ENCODE measurements at regions not wholly inside any gene's neighbourhood (a gene's known extent, or its start where the extent isn't known, plus 50 kb on each side); places are given as distances from the start of the nearest gene placed in this dataset.

- H3K79me2 ChIP-seq (ENCODE audit: control insufficient read depth, low read length): no peaks in the 10 kb centered on the region
- H3K9me2 ChIP-seq (replicated peaks; ENCODE audit: control insufficient read depth, low read length): no peaks in the 10 kb centered on the region
- H3F3A ChIP-seq (ENCODE audit: control insufficient read depth, insufficient read depth): no peaks in the 10 kb centered on the region
- no peaks in the 10 kb centered on the region for H3K36me3 ChIP-seq (ENCODE audit: control insufficient read depth, low read length)
- H3K4me3 ChIP-seq (ENCODE audit: low read length): no peak overlapping the region
- H3K9me3 ChIP-seq (ENCODE audit: control insufficient read depth, insufficient read depth, low read length): no peaks in the 10 kb centered on the region; the same call in 1 of the 2 replicates
- H3K27me3 ChIP-seq (ENCODE audit: control insufficient read depth, low read length): no peaks in the 10 kb centered on the region
- no peaks in the 10 kb centered on the region for H3K4me1 ChIP-seq (ENCODE audit: control insufficient read depth, low read length)
- no peak overlapping the region for H3K4me2 ChIP-seq (ENCODE audit: low read length)
- TF ChIP-seq EZH2phosphoT487 (IDR thresholded peaks at IDR 0.05; ENCODE audit: borderline replicate concordance, low read length): no peak
- TF ChIP-seq, protein P1, sequence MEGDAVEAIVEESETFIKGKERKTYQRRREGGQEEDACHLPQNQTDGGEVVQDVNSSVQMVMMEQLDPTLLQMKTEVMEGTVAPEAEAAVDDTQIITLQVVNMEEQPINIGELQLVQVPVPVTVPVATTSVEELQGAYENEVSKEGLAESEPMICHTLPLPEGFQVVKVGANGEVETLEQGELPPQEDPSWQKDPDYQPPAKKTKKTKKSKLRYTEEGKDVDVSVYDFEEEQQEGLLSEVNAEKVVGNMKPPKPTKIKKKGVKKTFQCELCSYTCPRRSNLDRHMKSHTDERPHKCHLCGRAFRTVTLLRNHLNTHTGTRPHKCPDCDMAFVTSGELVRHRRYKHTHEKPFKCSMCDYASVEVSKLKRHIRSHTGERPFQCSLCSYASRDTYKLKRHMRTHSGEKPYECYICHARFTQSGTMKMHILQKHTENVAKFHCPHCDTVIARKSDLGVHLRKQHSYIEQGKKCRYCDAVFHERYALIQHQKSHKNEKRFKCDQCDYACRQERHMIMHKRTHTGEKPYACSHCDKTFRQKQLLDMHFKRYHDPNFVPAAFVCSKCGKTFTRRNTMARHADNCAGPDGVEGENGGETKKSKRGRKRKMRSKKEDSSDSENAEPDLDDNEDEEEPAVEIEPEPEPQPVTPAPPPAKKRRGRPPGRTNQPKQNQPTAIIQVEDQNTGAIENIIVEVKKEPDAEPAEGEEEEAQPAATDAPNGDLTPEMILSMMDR (IDR thresholded peaks at IDR 0.05; ENCODE audit: low read depth, low read length, poor library complexity, severe bottlenecking): no peak
- H3K27ac ChIP-seq (ENCODE audit: low read depth, low read length): no peak overlapping the region
- H4K20me1 ChIP-seq (ENCODE audit: control insufficient read depth, insufficient read depth, low read depth, low read length): no peaks in the 10 kb centered on the region
These were observed 113.6 kb upstream of the APCDD1 start for GRCh38 chr18:10340821-10341220.

- Histone ChIP-seq H3K79me2 (ENCODE audit: control insufficient read depth, low read length) (no peaks in the 10 kb centered on the region), H3F3A (ENCODE audit: control insufficient read depth, insufficient read depth) (no peaks in the 10 kb centered on the region), H3K27me3 (ENCODE audit: control insufficient read depth, low read length) (no peaks in the 10 kb centered on the region), H3K36me3 (ENCODE audit: control insufficient read depth, low read length) (no peaks in the 10 kb centered on the region), H3K4me1 (ENCODE audit: control insufficient read depth, low read length) (no peaks in the 10 kb centered on the region), H3K9me2 (replicated peaks; ENCODE audit: control insufficient read depth, low read length) (no peaks in the 10 kb centered on the region), H3K27ac (ENCODE audit: low read depth, low read length) (no peak overlapping the region), H3K4me2 (ENCODE audit: low read length) (no peak overlapping the region), H3K4me3 (ENCODE audit: low read length) (no peak overlapping the region), H3K9me3 (ENCODE audit: control insufficient read depth, insufficient read depth, low read length) (no peaks in the 10 kb centered on the region; the same call in 1 of the 2 replicates), H4K20me1 (ENCODE audit: control insufficient read depth, insufficient read depth, low read depth, low read length) (no peaks in the 10 kb centered on the region)
- no peak for TF ChIP-seq EZH2phosphoT487 (IDR thresholded peaks at IDR 0.05; ENCODE audit: borderline replicate concordance, low read length)
- TF ChIP-seq, protein P1 (IDR thresholded peaks at IDR 0.05; ENCODE audit: low read depth, low read length, poor library complexity, severe bottlenecking): no peak
These were observed 110.7 kb upstream of the APCDD1 start for GRCh38 chr18:10343778-10344177.

GRCh38 chr18:10346749-10347415, 107.6 kb upstream of the APCDD1 start:
- H3K4me3 ChIP-seq (ENCODE audit: low read length): no peak overlapping the region
- H3K9me2 ChIP-seq (replicated peaks; ENCODE audit: control insufficient read depth, low read length): no peaks in the 10 kb centered on the region
- no peaks in the 10 kb centered on the region for H3K36me3 ChIP-seq (ENCODE audit: control insufficient read depth, low read length)
- no peak overlapping the region for H3K27ac ChIP-seq (ENCODE audit: low read depth, low read length)
- no peaks in the 10 kb centered on the region for H3F3A ChIP-seq (ENCODE audit: control insufficient read depth, insufficient read depth)
- no peaks in the 10 kb centered on the region for H4K20me1 ChIP-seq (ENCODE audit: control insufficient read depth, insufficient read depth, low read depth, low read length)
- H3K27me3 ChIP-seq (ENCODE audit: control insufficient read depth, low read length): no peaks in the 10 kb centered on the region
- no peak overlapping the region for H3K4me2 ChIP-seq (ENCODE audit: low read length)
- H3K9me3 ChIP-seq (ENCODE audit: control insufficient read depth, insufficient read depth, low read length): no peaks in the 10 kb centered on the region; the same call in 1 of the 2 replicates
- H3K79me2 ChIP-seq (ENCODE audit: control insufficient read depth, low read length): no peaks in the 10 kb centered on the region
- H3K4me1 ChIP-seq (ENCODE audit: control insufficient read depth, low read length): no peaks in the 10 kb centered on the region
- no peak for TF ChIP-seq EZH2phosphoT487 (IDR thresholded peaks at IDR 0.05; ENCODE audit: borderline replicate concordance, low read length)
- TF ChIP-seq, protein P1 (IDR thresholded peaks at IDR 0.05; ENCODE audit: low read depth, low read length, poor library complexity, severe bottlenecking): no peak
